ENCODE measurements at regions not wholly inside any gene's neighbourhood (a gene's known extent, or its start where the extent isn't known, plus 50 kb on each side); places are given as distances from the start of the nearest gene placed in this dataset.
"Not testable (repeated sequence)": the region's sequence is repeated elsewhere in the genome, so short reads cannot be mapped to it uniquely, and the experiment has no call there.

GRCh38 chr13:109408591-109409382 is 377.6 kb downstream of the IRS2 start:
- Histone ChIP-seq H3K27ac (ENCODE audit: low read depth, low read length) (no peak overlapping the region), H3K4me3 (ENCODE audit: low read depth, low read length) (no peak overlapping the region), H3K4me1 (ENCODE audit: control insufficient read depth, insufficient read depth, low read length) (peaks cover 8% of the 10 kb centered on the region), H3K36me3 (ENCODE audit: control insufficient read depth, insufficient read depth, low read length) (no peaks in the 10 kb centered on the region), H3K9me3 (ENCODE audit: control insufficient read depth, insufficient read depth, low read length) (no peaks in the 10 kb centered on the region), H3K27me3 (ENCODE audit: control insufficient read depth, insufficient read depth, low read length) (no peaks in the 10 kb centered on the region)
- WGBS (ENCODE audit: insufficient coverage), result 74% methylated on average over 14 of the region's 14 CpGs
- DNase-seq (ENCODE audit: low read depth in 4 of 6, low spot score in 6 of 6), result no peak

GRCh38 chr13:109406376-109406992 is 379.9 kb downstream of the IRS2 start:
- peak in 2 of 6 donors; percentile 18 to 58 for DNase-seq (ENCODE audit: low read depth in 4 of 6, low spot score in 6 of 6)

GRCh38 chr13:109403012-109403421 is 383.4 kb downstream of the IRS2 start:
- 65% methylated on average over 7 of the region's 7 CpGs for WGBS (ENCODE audit: insufficient coverage)
- Histone ChIP-seq H3K27me3 (ENCODE audit: control insufficient read depth, insufficient read depth, low read length) (no peaks in the 10 kb centered on the region), H3K9me3 (ENCODE audit: control insufficient read depth, insufficient read depth, low read length) (no peaks in the 10 kb centered on the region), H3K4me3 (ENCODE audit: low read depth, low read length) (no peak overlapping the region), H3K27ac (ENCODE audit: low read depth, low read length) (no peak overlapping the region), H3K36me3 (ENCODE audit: control insufficient read depth, insufficient read depth, low read length) (no peaks in the 10 kb centered on the region), H3K4me1 (ENCODE audit: control insufficient read depth, insufficient read depth, low read length) (peaks cover 6% of the 10 kb centered on the region)
- DNase-seq (ENCODE audit: low read depth in 4 of 6, low spot score in 6 of 6), result no peak

More at GRCh38 chr13:109406376-109406992, 379.9 kb downstream of the IRS2 start:
- Histone ChIP-seq H3K4me1 (ENCODE audit: control insufficient read depth, insufficient read depth, low read length) (no peaks in the 10 kb centered on the region), H3K4me3 (ENCODE audit: low read depth, low read length) (no peak overlapping the region), H3K27me3 (ENCODE audit: control insufficient read depth, insufficient read depth, low read length) (no peaks in the 10 kb centered on the region), H3K9me3 (ENCODE audit: control insufficient read depth, insufficient read depth, low read length) (no peaks in the 10 kb centered on the region), H3K27ac (ENCODE audit: low read depth, low read length) (no peak overlapping the region), H3K36me3 (ENCODE audit: control insufficient read depth, insufficient read depth, low read length) (no peaks in the 10 kb centered on the region)
- 40% methylated on average over 2 of the region's 4 CpGs for WGBS (ENCODE audit: insufficient coverage)

DNA sequence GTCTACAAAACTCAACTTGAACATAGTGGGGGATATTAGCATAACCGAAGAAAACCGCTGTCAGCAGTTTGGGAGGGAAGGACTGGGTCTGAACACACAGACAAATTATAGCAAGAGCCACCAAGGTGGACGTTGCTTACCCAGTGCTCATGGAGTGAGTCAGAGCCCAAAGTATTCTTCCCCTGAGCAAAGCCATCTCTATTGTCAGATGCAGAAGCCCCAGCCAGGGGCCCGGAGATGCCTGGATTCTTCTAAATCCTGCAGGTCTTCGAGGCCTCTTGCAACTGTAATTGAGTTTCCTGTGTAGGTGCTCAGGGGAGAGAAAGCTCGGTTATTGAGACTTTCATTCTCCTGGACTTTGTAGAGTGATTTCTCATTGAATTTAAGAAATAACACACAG is 384.5 kb downstream of the IRS2 start:
- H3K4me3 ChIP-seq (ENCODE audit: low read depth, low read length), result no peak overlapping the region
- DNase-seq (ENCODE audit: low read depth in 4 of 6, low spot score in 6 of 6), result no peak

DNA sequence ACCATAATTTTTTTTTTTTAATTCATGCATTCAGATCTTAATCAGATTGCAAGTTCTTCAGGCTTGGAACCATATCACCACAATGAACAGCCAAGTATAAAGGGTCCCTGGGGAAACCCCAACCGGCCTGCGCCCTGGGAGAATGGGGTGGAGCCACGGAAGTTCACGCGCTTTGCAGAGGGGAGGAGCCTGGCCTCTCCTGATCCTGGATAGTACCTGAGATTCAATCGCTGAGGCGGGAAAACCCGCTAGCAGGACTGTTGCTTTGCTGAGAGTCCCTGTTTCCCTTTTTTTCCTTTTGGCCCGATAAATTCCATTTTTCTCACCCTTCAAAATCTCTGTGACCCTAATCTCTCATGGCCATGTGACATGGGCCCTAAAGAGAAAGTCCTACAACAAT is 385.1 kb downstream of the IRS2 start:
- Histone ChIP-seq H3K9me3 (ENCODE audit: control insufficient read depth, insufficient read depth, low read length) (no peaks in the 10 kb centered on the region), H3K4me1 (ENCODE audit: control insufficient read depth, insufficient read depth, low read length) (peaks cover 6% of the 10 kb centered on the region), H3K36me3 (ENCODE audit: control insufficient read depth, insufficient read depth, low read length) (no peaks in the 10 kb centered on the region), H3K27ac (ENCODE audit: low read depth, low read length) (no peak overlapping the region), H3K27me3 (ENCODE audit: control insufficient read depth, insufficient read depth, low read length) (no peaks in the 10 kb centered on the region), H3K4me3 (ENCODE audit: low read depth, low read length) (no peak overlapping the region)
- 88% methylated on average over 7 of the region's 9 CpGs for WGBS (ENCODE audit: insufficient coverage)
- DNase-seq (ENCODE audit: low read depth in 4 of 6, low spot score in 6 of 6), result no peak

More for the DNA sequence above, 384.5 kb downstream of the IRS2 start:
- Histone ChIP-seq H3K9me3 (ENCODE audit: control insufficient read depth, insufficient read depth, low read length) (no peaks in the 10 kb centered on the region), H3K27me3 (ENCODE audit: control insufficient read depth, insufficient read depth, low read length) (no peaks in the 10 kb centered on the region), H3K27ac (ENCODE audit: low read depth, low read length) (no peak overlapping the region), H3K36me3 (ENCODE audit: control insufficient read depth, insufficient read depth, low read length) (no peaks in the 10 kb centered on the region), H3K4me1 (ENCODE audit: control insufficient read depth, insufficient read depth, low read length) (peaks cover 6% of the 10 kb centered on the region)
- 98% methylated on average over 4 of the region's 6 CpGs for WGBS (ENCODE audit: insufficient coverage)

GRCh38 chr13:109400624-109401257 is 385.6 kb downstream of the IRS2 start:
- Histone ChIP-seq H3K36me3 (ENCODE audit: control insufficient read depth, insufficient read depth, low read length) (no peaks in the 10 kb centered on the region), H3K4me3 (ENCODE audit: low read depth, low read length) (no peak overlapping the region), H3K27ac (ENCODE audit: low read depth, low read length) (no peak overlapping the region), H3K4me1 (ENCODE audit: control insufficient read depth, insufficient read depth, low read length) (peaks cover 6% of the 10 kb centered on the region), H3K27me3 (ENCODE audit: control insufficient read depth, insufficient read depth, low read length) (no peaks in the 10 kb centered on the region), H3K9me3 (ENCODE audit: control insufficient read depth, insufficient read depth, low read length) (no peaks in the 10 kb centered on the region)
- DNase-seq (ENCODE audit: low read depth in 4 of 6, low spot score in 6 of 6), result peak in 2 of 6 donors; percentile 23 to 47
- 57% methylated on average over 6 of the region's 11 CpGs for WGBS (ENCODE audit: insufficient coverage)

GRCh38 chr13:109400209-109400608 is 386.2 kb downstream of the IRS2 start:
- H3K4me1 ChIP-seq (ENCODE audit: control insufficient read depth, insufficient read depth, low read length), result peaks cover 6% of the 10 kb centered on the region
- DNase-seq (ENCODE audit: low read depth in 4 of 6, low spot score in 6 of 6), result no peak
- no peak overlapping the region for H3K4me3 ChIP-seq (ENCODE audit: low read depth, low read length)
- no peaks in the 10 kb centered on the region for H3K9me3 ChIP-seq (ENCODE audit: control insufficient read depth, insufficient read depth, low read length)
- H3K27ac ChIP-seq (ENCODE audit: low read depth, low read length), result no peak overlapping the region
- no peaks in the 10 kb centered on the region for H3K36me3 ChIP-seq (ENCODE audit: control insufficient read depth, insufficient read depth, low read length)
- no peaks in the 10 kb centered on the region for H3K27me3 ChIP-seq (ENCODE audit: control insufficient read depth, insufficient read depth, low read length)
- WGBS (ENCODE audit: insufficient coverage), result 54% methylated on average over 9 of the region's 11 CpGs

- H3K4me3 ChIP-seq (ENCODE audit: low read depth, low read length), result not testable (repeated sequence)
Observed at GRCh38 chr13:109398071-109398470, 388.3 kb downstream of the IRS2 start.

GRCh38 chr13:109397285-109397684 is 389.1 kb downstream of the IRS2 start:
- H3K27me3 ChIP-seq (ENCODE audit: control insufficient read depth, insufficient read depth, low read length), result no peaks in the 10 kb centered on the region
- no peaks in the 10 kb centered on the region for H3K36me3 ChIP-seq (ENCODE audit: control insufficient read depth, insufficient read depth, low read length)
- H3K4me3 ChIP-seq (ENCODE audit: low read depth, low read length), result no peak overlapping the region
- H3K27ac ChIP-seq (ENCODE audit: low read depth, low read length), result no peak overlapping the region
- WGBS (ENCODE audit: insufficient coverage), result 100% methylated on average over 2 of the region's 3 CpGs
- H3K4me1 ChIP-seq (ENCODE audit: control insufficient read depth, insufficient read depth, low read length), result peaks cover 6% of the 10 kb centered on the region
- DNase-seq (ENCODE audit: low read depth in 4 of 6, low spot score in 6 of 6), result no peak
- no peaks in the 10 kb centered on the region for H3K9me3 ChIP-seq (ENCODE audit: control insufficient read depth, insufficient read depth, low read length)

More at GRCh38 chr13:109398071-109398470, 388.3 kb downstream of the IRS2 start:
- DNase-seq (ENCODE audit: low read depth in 4 of 6, low spot score in 6 of 6); H3K27me3 ChIP-seq (ENCODE audit: control insufficient read depth, insufficient read depth, low read length); H3K27ac ChIP-seq (ENCODE audit: low read depth, low read length); H3K4me1 ChIP-seq (ENCODE audit: control insufficient read depth, insufficient read depth, low read length); H3K9me3 ChIP-seq (ENCODE audit: control insufficient read depth, insufficient read depth, low read length); H3K36me3 ChIP-seq (ENCODE audit: control insufficient read depth, insufficient read depth, low read length): not testable (repeated sequence)
- 33% methylated on average over 1 of the region's 5 CpGs for WGBS (ENCODE audit: insufficient coverage)
